GM21423 (cell line): ENCODE measurements at regions not wholly inside any gene's neighbourhood (a gene's known extent, or its start where the extent isn't known, plus 50 kb on each side); places are given as distances from the start of the nearest gene placed in this dataset.

Experiments used
- ATAC-seq: cut with Tn5 transposase; IDR thresholded peaks from one replicate; pipeline ENCODE4 v1.9.1; 2021; ENCODE audit warnings: mild to moderate bottlenecking, moderate library complexity; ENCODE audit not compliant: unreplicated experiment

- no peak for ATAC-seq
Measured at GRCh38 chr20:7379621-7380220, 560.5 kb downstream of the HAO1 start.

GRCh38 chr20:7383216-7383615, 557.0 kb downstream of the HAO1 start:
- no peak for ATAC-seq

- ATAC-seq, result no peak
Measured at GRCh38 chr20:7387638-7388193, 552.5 kb downstream of the HAO1 start.

- ATAC-seq, result no peak
Measured at GRCh38 chr20:7389216-7389615, 551.0 kb downstream of the HAO1 start.

GRCh38 chr20:7392542-7393206, 547.6 kb downstream of the HAO1 start:
- ATAC-seq, result no peak

GRCh38 chr20:7399114-7399513, 541.1 kb downstream of the HAO1 start:
- no peak for ATAC-seq

- no peak for ATAC-seq
Measured at GRCh38 chr20:7399575-7399974, 540.7 kb downstream of the HAO1 start.

GRCh38 chr20:7406671-7407070, 533.6 kb downstream of the HAO1 start:
- no peak for ATAC-seq

GRCh38 chr20:7410150-7410549, 530.1 kb downstream of the HAO1 start:
- no peak for ATAC-seq

- no peak for ATAC-seq
Measured at GRCh38 chr20:7411075-7411474, 529.2 kb downstream of the HAO1 start.

GRCh38 chr20:7415427-7415826, 524.8 kb downstream of the HAO1 start:
- no peak for ATAC-seq

- ATAC-seq, result no peak
Measured at GRCh38 chr20:7416382-7416781, 523.9 kb downstream of the HAO1 start.

- no peak for ATAC-seq
Measured at GRCh38 chr20:7420345-7420744, 519.9 kb downstream of the HAO1 start.

GRCh38 chr20:7426890-7427496, 513.3 kb downstream of the HAO1 start:
- ATAC-seq, result no peak

- ATAC-seq, result no peak
Measured at GRCh38 chr20:7428946-7429345, 511.3 kb downstream of the HAO1 start.

GRCh38 chr20:7432612-7433011, 507.6 kb downstream of the HAO1 start:
- no peak for ATAC-seq

- no peak for ATAC-seq
Measured at GRCh38 chr20:7437311-7437710, 502.9 kb downstream of the HAO1 start.

GRCh38 chr20:7449269-7449668, 491.0 kb downstream of the HAO1 start:
- no peak for ATAC-seq

GRCh38 chr20:7452890-7453289, 487.4 kb downstream of the HAO1 start:
- no peak for ATAC-seq

- no peak for ATAC-seq
Measured at GRCh38 chr20:7454047-7454446, 486.2 kb downstream of the HAO1 start.

- ATAC-seq, result no peak
Measured at GRCh38 chr20:7458459-7458858, 481.8 kb downstream of the HAO1 start.

GRCh38 chr20:7459083-7459482, 481.2 kb downstream of the HAO1 start:
- ATAC-seq, result no peak
